ENCODE measurements at regions not wholly inside any gene's neighbourhood (a gene's known extent, or its start where the extent isn't known, plus 50 kb on each side); places are given as distances from the start of the nearest gene placed in this dataset.

DNA sequence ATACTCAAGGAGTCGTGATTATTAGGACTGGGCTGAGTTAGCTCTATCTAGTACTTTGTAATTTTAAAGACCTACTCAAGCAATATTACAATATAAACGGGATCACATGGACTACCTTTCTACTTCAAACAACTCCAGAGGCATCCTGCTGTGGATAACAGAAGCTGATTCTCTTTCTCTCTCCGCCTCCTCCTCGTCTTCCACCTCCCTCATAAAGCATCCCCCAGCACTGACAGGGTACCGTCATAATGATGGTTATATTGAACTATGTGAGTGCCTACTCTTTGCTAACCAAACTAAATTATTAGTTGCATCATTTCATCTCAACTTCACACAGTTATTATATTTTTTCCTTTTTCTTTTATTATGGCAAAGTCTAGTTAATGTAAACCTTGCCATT lies 165.4 kb upstream of the FOXF1 start:
- in situ Hi-C loops (cut with HindIII; ENCODE audit: low pct_unique_long_range_greater_than_20kb, low sequenced_read_pairs) (no loop called here), intact Hi-C loops (cut with micrococcal nuclease; ENCODE audit: unreplicated experiment) (loop anchor here (5.0 kb wide), 1 partner anchor 177 kb away; no protein-coding TSS in a partner anchor)
- no TSS peak for BruUV-seq (replicated peaks)
- ATAC-seq (no peak), DNase-seq (ENCODE audit: low read depth, low spot score) (no peak)
- H3K9me3 ChIP-seq (ENCODE audit: control insufficient read depth, insufficient read depth, low read depth, low read length) = no peaks in the 10 kb centered on the region
- no peaks in the 10 kb centered on the region for H3K4me1 ChIP-seq (ENCODE audit: control insufficient read depth, insufficient read depth, low read length)
- no peaks in the 10 kb centered on the region; the same call in none of the 2 replicates for H3K27me3 ChIP-seq (ENCODE audit: control insufficient read depth, insufficient read depth, low read length)
- no peaks in the 10 kb centered on the region for H3K36me3 ChIP-seq (ENCODE audit: control insufficient read depth, insufficient read depth, low read length)
- H3K27ac ChIP-seq (ENCODE audit: low read length) = no peak overlapping the region
- TF ChIP-seq, protein P1, sequence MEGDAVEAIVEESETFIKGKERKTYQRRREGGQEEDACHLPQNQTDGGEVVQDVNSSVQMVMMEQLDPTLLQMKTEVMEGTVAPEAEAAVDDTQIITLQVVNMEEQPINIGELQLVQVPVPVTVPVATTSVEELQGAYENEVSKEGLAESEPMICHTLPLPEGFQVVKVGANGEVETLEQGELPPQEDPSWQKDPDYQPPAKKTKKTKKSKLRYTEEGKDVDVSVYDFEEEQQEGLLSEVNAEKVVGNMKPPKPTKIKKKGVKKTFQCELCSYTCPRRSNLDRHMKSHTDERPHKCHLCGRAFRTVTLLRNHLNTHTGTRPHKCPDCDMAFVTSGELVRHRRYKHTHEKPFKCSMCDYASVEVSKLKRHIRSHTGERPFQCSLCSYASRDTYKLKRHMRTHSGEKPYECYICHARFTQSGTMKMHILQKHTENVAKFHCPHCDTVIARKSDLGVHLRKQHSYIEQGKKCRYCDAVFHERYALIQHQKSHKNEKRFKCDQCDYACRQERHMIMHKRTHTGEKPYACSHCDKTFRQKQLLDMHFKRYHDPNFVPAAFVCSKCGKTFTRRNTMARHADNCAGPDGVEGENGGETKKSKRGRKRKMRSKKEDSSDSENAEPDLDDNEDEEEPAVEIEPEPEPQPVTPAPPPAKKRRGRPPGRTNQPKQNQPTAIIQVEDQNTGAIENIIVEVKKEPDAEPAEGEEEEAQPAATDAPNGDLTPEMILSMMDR (IDR thresholded peaks at IDR 0.05) = no peak
- TF ChIP-seq, protein P2, sequence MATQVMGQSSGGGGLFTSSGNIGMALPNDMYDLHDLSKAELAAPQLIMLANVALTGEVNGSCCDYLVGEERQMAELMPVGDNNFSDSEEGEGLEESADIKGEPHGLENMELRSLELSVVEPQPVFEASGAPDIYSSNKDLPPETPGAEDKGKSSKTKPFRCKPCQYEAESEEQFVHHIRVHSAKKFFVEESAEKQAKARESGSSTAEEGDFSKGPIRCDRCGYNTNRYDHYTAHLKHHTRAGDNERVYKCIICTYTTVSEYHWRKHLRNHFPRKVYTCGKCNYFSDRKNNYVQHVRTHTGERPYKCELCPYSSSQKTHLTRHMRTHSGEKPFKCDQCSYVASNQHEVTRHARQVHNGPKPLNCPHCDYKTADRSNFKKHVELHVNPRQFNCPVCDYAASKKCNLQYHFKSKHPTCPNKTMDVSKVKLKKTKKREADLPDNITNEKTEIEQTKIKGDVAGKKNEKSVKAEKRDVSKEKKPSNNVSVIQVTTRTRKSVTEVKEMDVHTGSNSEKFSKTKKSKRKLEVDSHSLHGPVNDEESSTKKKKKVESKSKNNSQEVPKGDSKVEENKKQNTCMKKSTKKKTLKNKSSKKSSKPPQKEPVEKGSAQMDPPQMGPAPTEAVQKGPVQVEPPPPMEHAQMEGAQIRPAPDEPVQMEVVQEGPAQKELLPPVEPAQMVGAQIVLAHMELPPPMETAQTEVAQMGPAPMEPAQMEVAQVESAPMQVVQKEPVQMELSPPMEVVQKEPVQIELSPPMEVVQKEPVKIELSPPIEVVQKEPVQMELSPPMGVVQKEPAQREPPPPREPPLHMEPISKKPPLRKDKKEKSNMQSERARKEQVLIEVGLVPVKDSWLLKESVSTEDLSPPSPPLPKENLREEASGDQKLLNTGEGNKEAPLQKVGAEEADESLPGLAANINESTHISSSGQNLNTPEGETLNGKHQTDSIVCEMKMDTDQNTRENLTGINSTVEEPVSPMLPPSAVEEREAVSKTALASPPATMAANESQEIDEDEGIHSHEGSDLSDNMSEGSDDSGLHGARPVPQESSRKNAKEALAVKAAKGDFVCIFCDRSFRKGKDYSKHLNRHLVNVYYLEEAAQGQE (IDR thresholded peaks at IDR 0.05; ENCODE audit: insufficient read depth in 1 of 2, low read depth in 2 of 2, low read length in 1 of 2) = no peak
- no peak for TF ChIP-seq TCF7L2 (IDR thresholded peaks at IDR 0.05; ENCODE audit: low read depth, low read length)
- no peak for TF ChIP-seq SIN3A (IDR thresholded peaks at IDR 0.05; ENCODE audit: borderline replicate concordance, insufficient read depth, low read depth, low read length)
- TF ChIP-seq POLR2AphosphoS5 (IDR thresholded peaks at IDR 0.05; ENCODE audit: low read depth, low read length) = no peak
- POLR2A ChIA-PET = no interaction called here
- CTCF ChIA-PET = no interaction called here
- H3K4me3 ChIP-seq (ENCODE audit: low read depth in 2 of 2, low read length in 2 of 2) = no peak overlapping the region

DNA sequence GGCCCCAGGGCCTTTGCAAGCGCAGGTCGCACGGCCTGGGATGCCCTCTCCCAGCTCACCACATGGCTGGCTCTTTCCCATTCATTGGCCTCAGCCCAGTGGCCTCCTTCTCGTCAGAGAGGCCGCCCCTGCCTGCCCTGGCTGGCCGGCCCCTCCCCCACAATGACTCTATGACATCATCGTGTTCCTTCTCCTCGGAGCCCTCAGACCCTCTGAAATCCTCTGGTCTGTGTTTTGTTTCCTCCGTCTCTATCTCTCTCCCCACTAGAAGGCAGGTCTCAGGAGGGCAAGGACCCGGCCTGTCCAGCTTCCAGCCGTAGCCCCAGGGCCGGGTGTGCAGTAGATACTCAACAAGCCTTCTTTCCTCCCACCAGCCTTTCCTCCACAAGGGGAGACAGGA lies 164.8 kb upstream of the FOXF1 start:
- ChIA-PET CTCF (no interaction called here), POLR2A (no interaction called here)
- no peaks in the 10 kb centered on the region for H3K4me1 ChIP-seq (ENCODE audit: control insufficient read depth, insufficient read depth, low read length)
- ATAC-seq = no peak
- no peaks in the 10 kb centered on the region; the same call in none of the 2 replicates for H3K27me3 ChIP-seq (ENCODE audit: control insufficient read depth, insufficient read depth, low read length)
- intact Hi-C loops (cut with micrococcal nuclease; ENCODE audit: unreplicated experiment) (no loop called here), in situ Hi-C loops (cut with HindIII; ENCODE audit: low pct_unique_long_range_greater_than_20kb, low sequenced_read_pairs) (no loop called here)
- BruUV-seq (replicated peaks) = no TSS peak
- H3K27ac ChIP-seq (ENCODE audit: low read length) = no peak overlapping the region
- no peaks in the 10 kb centered on the region for H3K36me3 ChIP-seq (ENCODE audit: control insufficient read depth, insufficient read depth, low read length)
- DNase-seq (ENCODE audit: low read depth, low spot score) = no peak
- no peaks in the 10 kb centered on the region for H3K9me3 ChIP-seq (ENCODE audit: control insufficient read depth, insufficient read depth, low read depth, low read length)
- TF ChIP-seq, protein P2 (IDR thresholded peaks at IDR 0.05; ENCODE audit: insufficient read depth in 1 of 2, low read depth in 2 of 2, low read length in 1 of 2) = no peak
- TF ChIP-seq POLR2AphosphoS5 (IDR thresholded peaks at IDR 0.05; ENCODE audit: low read depth, low read length) (no peak), TCF7L2 (IDR thresholded peaks at IDR 0.05; ENCODE audit: low read depth, low read length) (no peak), SIN3A (IDR thresholded peaks at IDR 0.05; ENCODE audit: borderline replicate concordance, insufficient read depth, low read depth, low read length) (no peak)
- TF ChIP-seq, protein P1 (IDR thresholded peaks at IDR 0.05) = no peak
- no peak overlapping the region for H3K4me3 ChIP-seq (ENCODE audit: low read depth in 2 of 2, low read length in 2 of 2)

Measured in Panc1 (cell line).